ENCODE measurements at regions not wholly inside any gene's neighbourhood (a gene's known extent, or its start where the extent isn't known, plus 50 kb on each side); places are given as distances from the start of the nearest gene placed in this dataset.

- TF ChIP-seq EP300 (IDR thresholded peaks at IDR 0.05) (no peak), CTCF (IDR thresholded peaks at IDR 0.05) (no peak)
These were observed 126.6 kb upstream of the CPNE8 start for GRCh38 chr12:39032034-39032433.
